ENCODE measurements at regions not wholly inside any gene's neighbourhood (a gene's known extent, or its start where the extent isn't known, plus 50 kb on each side); places are given as distances from the start of the nearest gene placed in this dataset.

DNA sequence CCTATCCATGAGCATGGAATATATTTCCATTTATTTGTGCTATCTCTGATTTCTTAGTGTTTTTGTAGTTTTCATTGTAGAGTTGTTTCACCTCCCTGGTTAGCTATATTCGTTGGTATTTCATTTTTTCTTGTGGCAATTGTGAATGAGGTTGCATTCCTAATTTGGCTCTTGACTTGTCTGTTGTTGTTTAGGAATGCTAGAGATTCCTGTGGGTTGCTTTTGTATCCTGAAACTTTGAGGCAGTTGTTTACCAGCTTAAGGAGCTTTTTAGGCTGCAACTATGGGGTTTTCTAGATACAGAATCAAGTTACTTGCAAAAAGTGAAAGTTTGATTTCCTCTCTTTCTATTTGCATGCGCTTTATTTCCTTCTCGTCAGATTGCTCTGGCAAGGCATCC is 304.7 kb upstream of the GRM3 start:
- Histone ChIP-seq H2AFZ (ENCODE audit: low read length) (no peak overlapping the region), H3K27ac (ENCODE audit: insufficient read depth, low read length) (no peak overlapping the region), H3K4me1 (ENCODE audit: control insufficient read depth, extremely low read depth, insufficient read depth, low read length) (no peaks in the 10 kb centered on the region), H3K4me2 (ENCODE audit: extremely low read depth, insufficient read depth, low read length) (no peak overlapping the region), H3K36me3 (ENCODE audit: control insufficient read depth, insufficient read depth, low read length) (no peaks in the 10 kb centered on the region), H3K9ac (ENCODE audit: insufficient read depth, low read length) (no peak overlapping the region), H4K20me1 (ENCODE audit: control insufficient read depth, extremely low read depth, insufficient read depth, low read length) (no peaks in the 10 kb centered on the region), H3K4me3 (replicated peaks in 1 of 4; ENCODE audit: control extremely low read depth in 1 of 4, insufficient read depth in 1 of 4, low read depth in 3 of 4, low read length in 4 of 4) (no peak overlapping the region), H3K9me3 (ENCODE audit: control insufficient read depth, insufficient read depth, low read depth, low read length) (no peaks in the 10 kb centered on the region), H3K79me2 (ENCODE audit: control insufficient read depth, insufficient read depth, low read length) (no peaks in the 10 kb centered on the region), H3K27me3 (ENCODE audit: control insufficient read depth, insufficient read depth, low read length) (no peaks in the 10 kb centered on the region)
- DNase-seq (ENCODE audit: low read depth in 2 of 2) = no peak
- TF ChIP-seq, protein P1, sequence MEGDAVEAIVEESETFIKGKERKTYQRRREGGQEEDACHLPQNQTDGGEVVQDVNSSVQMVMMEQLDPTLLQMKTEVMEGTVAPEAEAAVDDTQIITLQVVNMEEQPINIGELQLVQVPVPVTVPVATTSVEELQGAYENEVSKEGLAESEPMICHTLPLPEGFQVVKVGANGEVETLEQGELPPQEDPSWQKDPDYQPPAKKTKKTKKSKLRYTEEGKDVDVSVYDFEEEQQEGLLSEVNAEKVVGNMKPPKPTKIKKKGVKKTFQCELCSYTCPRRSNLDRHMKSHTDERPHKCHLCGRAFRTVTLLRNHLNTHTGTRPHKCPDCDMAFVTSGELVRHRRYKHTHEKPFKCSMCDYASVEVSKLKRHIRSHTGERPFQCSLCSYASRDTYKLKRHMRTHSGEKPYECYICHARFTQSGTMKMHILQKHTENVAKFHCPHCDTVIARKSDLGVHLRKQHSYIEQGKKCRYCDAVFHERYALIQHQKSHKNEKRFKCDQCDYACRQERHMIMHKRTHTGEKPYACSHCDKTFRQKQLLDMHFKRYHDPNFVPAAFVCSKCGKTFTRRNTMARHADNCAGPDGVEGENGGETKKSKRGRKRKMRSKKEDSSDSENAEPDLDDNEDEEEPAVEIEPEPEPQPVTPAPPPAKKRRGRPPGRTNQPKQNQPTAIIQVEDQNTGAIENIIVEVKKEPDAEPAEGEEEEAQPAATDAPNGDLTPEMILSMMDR (conservative IDR thresholded peaks at IDR 0.05 in 1 of 2, IDR thresholded peaks at IDR 0.05 in 1 of 2; ENCODE audit: low read depth in 1 of 2, low read length in 2 of 2) = no peak
- no peak for TF ChIP-seq EZH2 (IDR thresholded peaks at IDR 0.05; ENCODE audit: low read length, missing control alignments)

DNA sequence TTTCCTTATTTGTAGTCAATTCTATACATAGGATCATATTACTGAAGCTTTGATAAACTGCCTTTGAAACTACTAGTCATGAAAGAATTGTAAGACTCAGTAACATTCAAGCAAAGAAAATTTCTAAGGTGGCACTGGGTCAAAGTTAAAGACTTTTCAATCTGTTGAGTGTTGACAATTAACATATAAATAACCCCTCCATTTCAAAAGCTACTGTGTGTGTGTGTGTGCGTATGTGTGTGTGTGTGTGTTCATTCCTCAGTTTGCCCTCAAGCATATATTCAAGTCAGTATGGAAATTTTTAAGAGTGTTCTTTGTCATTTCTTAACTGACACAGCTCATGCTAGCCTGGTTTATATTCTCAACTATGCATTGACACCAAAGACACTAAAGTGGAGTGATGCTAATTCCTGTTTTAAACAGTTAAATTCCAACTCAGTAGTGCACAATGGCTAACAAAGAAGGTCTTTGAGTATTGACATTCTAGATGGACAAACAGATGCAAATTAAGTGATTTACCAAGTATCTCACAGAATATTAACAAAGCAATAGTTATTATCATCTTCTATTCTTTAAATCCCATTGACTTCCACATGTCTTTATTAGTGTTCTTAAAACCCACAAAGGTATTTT is 314.8 kb upstream of the GRM3 start:
- no peak overlapping the region for H3K9ac ChIP-seq (ENCODE audit: insufficient read depth, low read length)
- no peak overlapping the region for H3K4me3 ChIP-seq (replicated peaks in 1 of 4; ENCODE audit: control extremely low read depth in 1 of 4, insufficient read depth in 1 of 4, low read depth in 3 of 4, low read length in 4 of 4)
- no peaks in the 10 kb centered on the region for H3K27me3 ChIP-seq (ENCODE audit: control insufficient read depth, insufficient read depth, low read length)
- no peaks in the 10 kb centered on the region for H3K4me1 ChIP-seq (ENCODE audit: control insufficient read depth, extremely low read depth, insufficient read depth, low read length)
- H3K9me3 ChIP-seq (ENCODE audit: control insufficient read depth, insufficient read depth, low read depth, low read length) = no peaks in the 10 kb centered on the region
- DNase-seq (ENCODE audit: low read depth in 2 of 2) = no peak
- H3K27ac ChIP-seq (ENCODE audit: insufficient read depth, low read length) = no peak overlapping the region
- no peaks in the 10 kb centered on the region for H3K79me2 ChIP-seq (ENCODE audit: control insufficient read depth, insufficient read depth, low read length)
- no peak overlapping the region for H3K4me2 ChIP-seq (ENCODE audit: extremely low read depth, insufficient read depth, low read length)
- TF ChIP-seq, protein P1 (conservative IDR thresholded peaks at IDR 0.05 in 1 of 2, IDR thresholded peaks at IDR 0.05 in 1 of 2; ENCODE audit: low read depth in 1 of 2, low read length in 2 of 2) = no peak
- no peak for TF ChIP-seq EZH2 (IDR thresholded peaks at IDR 0.05; ENCODE audit: low read length, missing control alignments)
- H4K20me1 ChIP-seq (ENCODE audit: control insufficient read depth, extremely low read depth, insufficient read depth, low read length) = no peaks in the 10 kb centered on the region
- H3K36me3 ChIP-seq (ENCODE audit: control insufficient read depth, insufficient read depth, low read length) = no peaks in the 10 kb centered on the region
- no peak overlapping the region for H2AFZ ChIP-seq (ENCODE audit: low read length)

DNA sequence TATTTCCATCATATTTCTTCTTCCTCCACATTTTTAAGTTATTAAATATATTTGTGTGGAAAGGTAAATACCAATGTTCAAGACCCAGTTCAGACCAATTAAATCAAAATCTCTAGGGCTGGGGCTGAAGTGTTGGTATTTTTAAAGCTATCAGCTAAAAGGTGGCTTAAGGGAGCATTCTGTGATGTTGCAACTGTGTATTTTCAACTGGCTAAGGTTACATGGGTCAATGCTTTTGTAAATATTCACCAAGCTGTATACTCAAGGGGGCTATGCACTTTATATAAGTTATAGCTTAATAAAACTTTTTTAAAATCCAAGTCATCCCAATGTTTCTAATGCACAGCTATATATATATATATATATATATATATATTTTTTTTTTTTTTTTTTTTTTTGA is 316.9 kb upstream of the GRM3 start:
- Histone ChIP-seq H3K9ac (ENCODE audit: insufficient read depth, low read length) (no peak overlapping the region), H3K4me2 (ENCODE audit: extremely low read depth, insufficient read depth, low read length) (no peak overlapping the region), H2AFZ (ENCODE audit: low read length) (no peak overlapping the region), H3K36me3 (ENCODE audit: control insufficient read depth, insufficient read depth, low read length) (no peaks in the 10 kb centered on the region), H3K4me1 (ENCODE audit: control insufficient read depth, extremely low read depth, insufficient read depth, low read length) (no peaks in the 10 kb centered on the region), H3K27ac (ENCODE audit: insufficient read depth, low read length) (no peak overlapping the region), H3K9me3 (ENCODE audit: control insufficient read depth, insufficient read depth, low read depth, low read length) (no peaks in the 10 kb centered on the region), H4K20me1 (ENCODE audit: control insufficient read depth, extremely low read depth, insufficient read depth, low read length) (no peaks in the 10 kb centered on the region), H3K27me3 (ENCODE audit: control insufficient read depth, insufficient read depth, low read length) (no peaks in the 10 kb centered on the region), H3K4me3 (replicated peaks in 1 of 4; ENCODE audit: control extremely low read depth in 1 of 4, insufficient read depth in 1 of 4, low read depth in 3 of 4, low read length in 4 of 4) (no peak overlapping the region), H3K79me2 (ENCODE audit: control insufficient read depth, insufficient read depth, low read length) (no peaks in the 10 kb centered on the region)
- TF ChIP-seq, protein P1 (conservative IDR thresholded peaks at IDR 0.05 in 1 of 2, IDR thresholded peaks at IDR 0.05 in 1 of 2; ENCODE audit: low read depth in 1 of 2, low read length in 2 of 2) = no peak
- no peak for TF ChIP-seq EZH2 (IDR thresholded peaks at IDR 0.05; ENCODE audit: low read length, missing control alignments)
- no peak for DNase-seq (ENCODE audit: low read depth in 2 of 2)
